Panc1 (cell line): ENCODE measurements at regions not wholly inside any gene's neighbourhood (a gene's known extent, or its start where the extent isn't known, plus 50 kb on each side); places are given as distances from the start of the nearest gene placed in this dataset.

Experiments used
- ATAC-seq: fragments of 200-7000 bp; cut with Tn5 transposase; 2 replicates; pipeline ENCODE4 v1.9.1; 2020; ENCODE audit warnings: mild to moderate bottlenecking, moderate library complexity
- BruUV-seq: library from RNA; stranded (reverse); fragments of 400-500 nt; replicated peaks from 2 replicates; lab custom pipeline; 2021; lab: Mats Ljungman, UMichigan
- CTCF ChIA-PET: fragments of 300-600 bp; sonication (Branson Sonifier 250); formaldehyde crosslinking; loops from one replicate; lab custom pipeline; 2022; ENCODE audit warnings: antibody characterized with exemption; lab: Charles Lee
- POLR2A ChIA-PET: fragments of 300-600 bp; sonication (Branson Sonifier 250); formaldehyde crosslinking; loops from one replicate; lab custom pipeline; 2022; ENCODE audit warnings: antibody characterized with exemption; lab: Charles Lee
- DNase-seq: peaks from one replicate; pipeline ENCODE4 v3.0.0-alpha.2; 2010; ENCODE audit warnings: low read depth, low spot score
- H3K27ac ChIP-seq: 2 replicates; pipeline ENCODE4 v1.5.1; 2011; ENCODE audit warnings: mild to moderate bottlenecking, low read length, inconsistent platforms
- H3K27me3 ChIP-seq: fragments of 200-500 bp; sonication (Bioruptor generic); 2 replicates; pipeline ENCODE4 v1.6.0; 2014; ENCODE audit warnings: low read length, inconsistent platforms; ENCODE audit not compliant: control insufficient read depth, insufficient read depth
- H3K36me3 ChIP-seq: fragments of 200-500 bp; sonication (Bioruptor generic); 2 replicates; pipeline ENCODE4 v1.5.1; 2014; ENCODE audit warnings: inconsistent platforms, mild to moderate bottlenecking, low read length, moderate library complexity; ENCODE audit not compliant: control insufficient read depth, insufficient read depth
- H3K4me1 ChIP-seq: 2 replicates; pipeline ENCODE4 v1.5.1; 2011; ENCODE audit warnings: inconsistent platforms, mild to moderate bottlenecking, low read length, moderate library complexity; ENCODE audit not compliant: control insufficient read depth, insufficient read depth
- H3K4me3 ChIP-seq, 2 experiments: 2 replicates each; pipeline ENCODE4 v1.5.1; 2011 to 2012; ENCODE audit warnings: low read depth in 2 of 2, low read length in 2 of 2, mild to moderate bottlenecking in 2 of 2, inconsistent platforms in 1 of 2, moderate library complexity in 1 of 2
- H3K9me3 ChIP-seq: fragments of 200-500 bp; sonication (Bioruptor generic); 2 replicates; pipeline ENCODE4 v1.5.1; 2014; ENCODE audit warnings: low read depth, mild to moderate bottlenecking, inconsistent platforms, low read length, moderate library complexity; ENCODE audit not compliant: control insufficient read depth, insufficient read depth
- CTCF ChIP-seq: fragments of 450-650 bp; IDR thresholded peaks from 2 replicates; pipeline ENCODE4 v1.5.1; 2017; ENCODE audit warnings: mild to moderate bottlenecking
- POLR2AphosphoS5 ChIP-seq: IDR thresholded peaks from 2 replicates; pipeline ENCODE4 v1.6.1; 2012; ENCODE audit warnings: mild to moderate bottlenecking, low read depth, low read length, moderate library complexity
- REST ChIP-seq, 2 experiments: IDR thresholded peaks; 2 replicates each; pipeline ENCODE4 v1.6.1; 2011 to 2012; ENCODE audit warnings: low read depth in 2 of 2, control low read depth in 1 of 2, low read length in 1 of 2, mild to moderate bottlenecking in 1 of 2, moderate library complexity in 1 of 2; ENCODE audit not compliant: insufficient read depth in 1 of 2
- SIN3A ChIP-seq: IDR thresholded peaks from 2 replicates; pipeline ENCODE4 v1.6.1; 2012; ENCODE audit warnings: low read depth, mild to moderate bottlenecking, low read length, moderate library complexity, borderline replicate concordance; ENCODE audit not compliant: insufficient read depth
- TCF7L2 ChIP-seq: IDR thresholded peaks from 2 replicates; pipeline ENCODE4 v1.6.1; 2011; ENCODE audit warnings: mild to moderate bottlenecking, low read depth, low read length, inconsistent platforms
- in situ Hi-C: cut with HindIII; loops from 2 replicates; pipeline ENCODE4 v1.10.0; 2016; ENCODE audit warnings: low sequenced_read_pairs, low pct_unique_long_range_greater_than_20kb
- intact Hi-C: fragments of 100-400 bp; cut with micrococcal nuclease; formaldehyde crosslinking; loops from one replicate; pipeline ENCODE4 v1.10.0; 2022; ENCODE audit not compliant: unreplicated experiment

DNA sequence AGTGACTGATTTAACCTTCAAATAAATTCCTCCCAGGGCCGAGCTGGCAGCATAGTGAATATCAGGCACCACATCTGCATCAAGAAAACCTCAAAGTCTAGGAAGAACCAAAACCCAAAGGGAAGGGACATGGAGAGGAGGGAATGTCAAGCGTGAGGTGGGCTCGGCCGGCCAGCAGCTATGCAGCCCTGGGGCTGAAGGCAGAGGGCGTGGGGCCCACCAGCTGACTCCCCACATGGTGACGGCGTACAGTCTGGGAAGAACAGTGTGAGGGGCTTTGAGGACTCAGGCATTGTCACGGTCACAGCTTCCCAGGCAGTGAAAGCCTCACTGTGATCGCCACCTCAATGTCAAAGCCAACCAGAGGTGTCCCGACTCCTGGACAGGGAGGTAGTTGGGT, 412.5 kb downstream of the SHANK2 start:
- Histone ChIP-seq H3K4me1 (no peaks in the 10 kb centered on the region), H3K27ac (no peak overlapping the region), H3K9me3 (no peaks in the 10 kb centered on the region), H3K27me3 (no peaks in the 10 kb centered on the region; the same call in 1 of the 2 replicates), H3K36me3 (no peaks in the 10 kb centered on the region), H3K4me3 (no peak overlapping the region)
- in situ Hi-C loops: no loop called here
- intact Hi-C loops: no loop called here
- BruUV-seq: no TSS peak
- no peak for ATAC-seq
- ChIA-PET POLR2A (no interaction called here), CTCF (no interaction called here)
- no peak for TF ChIP-seq SIN3A
- no peak for TF ChIP-seq CTCF
- no peak for TF ChIP-seq POLR2AphosphoS5
- no peak for TF ChIP-seq TCF7L2
- TF ChIP-seq REST (IDR thresholded peaks at IDR 0.05; ENCODE audit: insufficient read depth in 1 of 2, low read depth in 2 of 2, low read length in 1 of 2): no peak
- no peak for DNase-seq

DNA sequence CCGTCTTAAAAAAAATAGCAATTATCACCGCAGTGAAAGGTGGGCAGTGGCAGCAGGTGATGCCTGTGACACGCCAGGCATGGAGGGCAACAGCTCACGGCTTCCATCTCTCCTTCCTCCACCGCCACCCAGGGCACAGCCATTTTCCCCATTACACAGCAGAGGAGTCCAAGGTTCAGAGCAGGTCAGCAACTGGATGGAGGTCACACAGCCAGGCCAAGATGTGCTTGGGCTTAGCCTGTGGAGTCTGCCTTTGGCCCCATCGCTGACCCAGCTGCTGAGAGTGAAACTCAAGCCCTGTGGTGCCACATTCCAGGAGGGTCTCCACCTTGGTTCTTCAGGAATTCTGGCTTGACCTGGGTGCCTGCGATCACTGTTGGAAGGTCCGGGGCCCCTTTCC, 411.1 kb downstream of the SHANK2 start:
- intact Hi-C loops: no loop called here
- in situ Hi-C loops: no loop called here
- no peak for TF ChIP-seq TCF7L2
- no peak for TF ChIP-seq REST (IDR thresholded peaks at IDR 0.05; ENCODE audit: insufficient read depth in 1 of 2, low read depth in 2 of 2, low read length in 1 of 2)
- no peak for TF ChIP-seq CTCF
- TF ChIP-seq POLR2AphosphoS5: no peak
- no peak for TF ChIP-seq SIN3A
- no TSS peak for BruUV-seq
- CTCF ChIA-PET: interaction anchor here (0.6 kb wide), 1 partner anchor 43 kb away, joined by 3 read pairs; no protein-coding TSS in a partner anchor
- Histone ChIP-seq H3K4me1 (no peaks in the 10 kb centered on the region), H3K36me3 (no peaks in the 10 kb centered on the region), H3K27me3 (no peaks in the 10 kb centered on the region; the same call in 1 of the 2 replicates), H3K27ac (no peak overlapping the region), H3K4me3 (no peak overlapping the region), H3K9me3 (no peaks in the 10 kb centered on the region)
- DNase-seq (no peak), ATAC-seq (no peak)
- POLR2A ChIA-PET: no interaction called here
